Mesenchymal stem cell (in vitro differentiated cells and primary cell): ENCODE measurements at regions not wholly inside any gene's neighbourhood (a gene's known extent, or its start where the extent isn't known, plus 50 kb on each side); places are given as distances from the start of the nearest gene placed in this dataset.

Experiments used
- DNase-seq: peaks from one replicate; pipeline ENCODE4 v3.0.0-alpha.2; 2013
- H2AFZ ChIP-seq: one replicate; pipeline ENCODE4 v1.6.1; 2013; ENCODE audit warnings: low read depth, mild to moderate bottlenecking, control low read depth, inconsistent platforms, low read length, moderate library complexity
- H2AK5ac ChIP-seq: 2 replicates; pipeline ENCODE4 v1.6.1; 2013; ENCODE audit warnings: low read length, moderate library complexity, mild to moderate bottlenecking, inconsistent platforms; ENCODE audit not compliant: severe bottlenecking
- H2BK120ac ChIP-seq: one replicate; pipeline ENCODE4 v1.6.1; 2013; ENCODE audit warnings: low read depth, mild to moderate bottlenecking, inconsistent platforms, low read length, moderate library complexity
- H2BK12ac ChIP-seq, 2 experiments: one replicate each; pipeline ENCODE4 v1.6.1; 2013; ENCODE audit warnings: inconsistent platforms in 2 of 2, low read length in 2 of 2, mild to moderate bottlenecking in 2 of 2, moderate library complexity in 2 of 2, control low read depth in 1 of 2
- H2BK15ac ChIP-seq: one replicate; pipeline ENCODE4 v1.6.1; 2013; ENCODE audit warnings: mild to moderate bottlenecking, low read depth, inconsistent platforms; ENCODE audit not compliant: poor library complexity, severe bottlenecking
- H2BK5ac ChIP-seq: 2 replicates; pipeline ENCODE4 v1.6.1; 2013; ENCODE audit warnings: low read depth, mild to moderate bottlenecking, low read length, control low read depth, inconsistent platforms; ENCODE audit not compliant: poor library complexity, severe bottlenecking
- H3K14ac ChIP-seq, 2 experiments: one replicate each; pipeline ENCODE4 v1.6.1; 2013; ENCODE audit warnings: inconsistent platforms in 2 of 2, low read length in 2 of 2, control low read depth in 1 of 2, mild to moderate bottlenecking in 1 of 2, moderate library complexity in 1 of 2
- H3K18ac ChIP-seq, 2 experiments: one replicate each; pipeline ENCODE4 v1.6.1; 2013; ENCODE audit warnings: inconsistent platforms in 2 of 2, low read length in 2 of 2, control low read depth in 1 of 2, low read depth in 1 of 2, mild to moderate bottlenecking in 1 of 2
- H3K23ac ChIP-seq, 2 experiments: one replicate each; pipeline ENCODE4 v1.6.1; 2013; ENCODE audit warnings: inconsistent platforms in 2 of 2, low read length in 2 of 2, mild to moderate bottlenecking in 2 of 2, moderate library complexity in 2 of 2, control low read depth in 1 of 2
- H3K27ac ChIP-seq: 2 replicates; pipeline ENCODE4 v1.5.1; 2013; ENCODE audit warnings: mild to moderate bottlenecking, moderate library complexity, low read length, control low read depth, inconsistent platforms; ENCODE audit not compliant: poor library complexity, severe bottlenecking
- H3K27me3 ChIP-seq, 2 experiments: 2 replicates each; pipeline versions ENCODE4 v1.6.1 to v1.7.0; 2013; ENCODE audit warnings: low read length in 2 of 2, mild to moderate bottlenecking in 2 of 2, moderate library complexity in 2 of 2, control low read depth in 1 of 2, inconsistent platforms in 1 of 2; ENCODE audit not compliant: control insufficient read depth in 1 of 2, insufficient read depth in 1 of 2
- H3K36me3 ChIP-seq, 2 experiments: 2 replicates each; pipeline versions ENCODE4 v1.6.1 to v1.7.0; 2013; ENCODE audit warnings: low read length in 2 of 2, control low read depth in 1 of 2, inconsistent platforms in 1 of 2, low read depth in 1 of 2, mild to moderate bottlenecking in 1 of 2; ENCODE audit not compliant: insufficient read depth in 2 of 2, control insufficient read depth in 1 of 2
- H3K4ac ChIP-seq, 2 experiments: one replicate each; pipeline ENCODE4 v1.6.1; 2013; ENCODE audit warnings: inconsistent platforms in 2 of 2, low read length in 2 of 2, mild to moderate bottlenecking in 2 of 2, moderate library complexity in 2 of 2, control low read depth in 1 of 2, low read depth in 1 of 2
- H3K4me1 ChIP-seq: 2 replicates; pipeline ENCODE4 v1.6.1; 2013; ENCODE audit warnings: low read depth, low read length, control low read depth; ENCODE audit not compliant: control insufficient read depth, insufficient read depth
- H3K4me2 ChIP-seq: 2 replicates; pipeline ENCODE4 v1.6.1; 2013; ENCODE audit warnings: low read length, mild to moderate bottlenecking, inconsistent platforms; ENCODE audit not compliant: poor library complexity, severe bottlenecking
- H3K4me3 ChIP-seq, 2 experiments: 2 replicates each; pipeline versions ENCODE4 v1.5.1 to v1.7.0; 2013; ENCODE audit warnings: low read length in 2 of 2, mild to moderate bottlenecking in 2 of 2, control low read depth in 1 of 2, low read depth in 1 of 2; ENCODE audit not compliant: insufficient read depth in 1 of 2
- H3K79me1 ChIP-seq: replicated peaks from 2 replicates; pipeline ENCODE4 v1.6.1; 2013; ENCODE audit warnings: mild to moderate bottlenecking, control low read depth, low read length, inconsistent platforms; ENCODE audit not compliant: poor library complexity, severe bottlenecking
- H3K9ac ChIP-seq: 2 replicates; pipeline ENCODE4 v1.7.0; 2013; ENCODE audit warnings: mild to moderate bottlenecking, low read length, moderate library complexity
- H3K9me3 ChIP-seq: 2 replicates; pipeline ENCODE4 v1.7.0; 2013; ENCODE audit warnings: mild to moderate bottlenecking, low read length; ENCODE audit not compliant: control insufficient read depth
- H4K8ac ChIP-seq: one replicate; pipeline ENCODE4 v1.6.1; 2013; ENCODE audit warnings: inconsistent platforms, mild to moderate bottlenecking, low read length, moderate library complexity
- H4K91ac ChIP-seq: one replicate; pipeline ENCODE4 v1.6.1; 2013; ENCODE audit warnings: mild to moderate bottlenecking, low read length, inconsistent platforms
- WGBS: methylation state at CpG from one replicate; pipeline ENCODE4 v1.1.7; 2013; ENCODE audit warnings: mixed read lengths; 5-methylcytosine and 5-hydroxymethylcytosine counted together

DNA sequence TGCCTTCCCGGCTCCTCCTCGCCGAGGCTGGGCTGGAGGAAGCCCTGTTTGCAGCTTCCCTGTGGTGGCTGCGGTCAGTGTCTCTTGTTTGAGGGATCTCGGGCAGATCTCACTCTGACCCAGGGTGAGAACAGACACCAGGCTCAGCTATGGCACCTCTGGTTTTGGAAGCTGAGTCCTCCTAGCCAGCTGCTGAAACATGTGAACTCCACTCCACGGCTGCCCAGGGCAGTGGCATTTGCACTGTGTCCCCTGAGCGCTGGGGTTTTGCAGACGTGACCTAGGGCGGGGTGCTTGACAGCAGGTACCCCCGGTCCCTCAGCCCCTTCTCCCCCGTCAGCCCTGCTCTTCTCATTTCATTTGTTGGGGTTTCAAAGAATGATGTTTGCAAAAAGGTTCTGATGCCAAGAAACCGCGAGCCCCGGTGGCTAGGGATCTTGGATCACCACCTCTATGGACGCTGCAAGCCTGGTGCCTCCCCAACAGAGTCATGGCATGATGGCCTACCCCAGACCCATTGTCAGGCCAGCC, 55.0 kb upstream of the DACT2 start:
- Histone ChIP-seq H3K4me2 (no peak overlapping the region), H4K8ac (no peak overlapping the region), H3K36me3 (no peaks in the 10 kb centered on the region), H3K18ac (no peak overlapping the region), H3K4ac (no peak overlapping the region), H2AK5ac (no peak overlapping the region), H4K91ac (no peak overlapping the region), H2BK12ac (no peak overlapping the region), H3K9me3 (no peaks in the 10 kb centered on the region), H3K14ac (no peak overlapping the region), H3K27me3 (peaks cover 11 to 29% of the 10 kb centered on the region in 2 experiments), H3K23ac (no peak overlapping the region), H2BK120ac (no peak overlapping the region), H3K27ac (no peak overlapping the region), H3K9ac (no peak overlapping the region), H3K4me3 (no peak overlapping the region), H3K4me1 (peaks cover 1% of the 10 kb centered on the region), H3K79me1 (no peaks in the 10 kb centered on the region), H2BK5ac (no peak overlapping the region), H2AFZ (no peak overlapping the region), H2BK15ac (no peak overlapping the region)
- 86% methylated on average over 15 of the region's 15 CpGs for WGBS
- DNase-seq: no peak

DNA sequence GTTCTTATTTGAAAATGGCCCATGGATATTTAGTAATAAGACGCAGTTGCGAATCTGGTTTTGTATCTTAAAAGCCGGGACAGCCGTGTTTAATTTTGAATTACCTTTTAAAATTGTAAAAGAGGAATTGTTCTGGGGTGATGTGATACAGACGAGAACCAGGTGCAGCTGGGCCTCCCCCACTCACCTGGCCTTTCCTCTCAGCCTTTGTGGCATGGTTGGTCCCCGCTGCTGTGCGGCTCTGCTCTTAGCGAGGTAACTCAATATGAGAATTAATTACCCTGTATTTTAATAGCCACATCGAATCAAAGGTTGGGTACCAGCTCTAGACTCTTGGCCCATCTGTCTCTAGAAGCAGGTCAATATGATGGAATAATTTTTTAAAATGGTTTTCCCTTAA, 56.5 kb upstream of the DACT2 start:
- Histone ChIP-seq H3K14ac (no peak overlapping the region), H3K9me3 (no peaks in the 10 kb centered on the region), H3K4me1 (peaks cover 1% of the 10 kb centered on the region), H2AFZ (no peak overlapping the region), H3K4ac (no peak overlapping the region), H3K18ac (no peak overlapping the region), H3K27ac (no peak overlapping the region), H3K36me3 (no peaks in the 10 kb centered on the region), H3K23ac (no peak overlapping the region), H2AK5ac (no peak overlapping the region), H3K9ac (no peak overlapping the region), H2BK120ac (no peak overlapping the region), H2BK12ac (no peak overlapping the region), H2BK5ac (no peak overlapping the region), H4K91ac (no peak overlapping the region), H4K8ac (no peak overlapping the region), H3K27me3 (peaks cover 11 to 29% of the 10 kb centered on the region in 2 experiments), H3K4me3 (no peak overlapping the region), H3K79me1 (no peaks in the 10 kb centered on the region), H3K4me2 (no peak overlapping the region), H2BK15ac (no peak overlapping the region)
- WGBS: 83% methylated on average over 8 of the region's 9 CpGs
- no peak for DNase-seq

DNA sequence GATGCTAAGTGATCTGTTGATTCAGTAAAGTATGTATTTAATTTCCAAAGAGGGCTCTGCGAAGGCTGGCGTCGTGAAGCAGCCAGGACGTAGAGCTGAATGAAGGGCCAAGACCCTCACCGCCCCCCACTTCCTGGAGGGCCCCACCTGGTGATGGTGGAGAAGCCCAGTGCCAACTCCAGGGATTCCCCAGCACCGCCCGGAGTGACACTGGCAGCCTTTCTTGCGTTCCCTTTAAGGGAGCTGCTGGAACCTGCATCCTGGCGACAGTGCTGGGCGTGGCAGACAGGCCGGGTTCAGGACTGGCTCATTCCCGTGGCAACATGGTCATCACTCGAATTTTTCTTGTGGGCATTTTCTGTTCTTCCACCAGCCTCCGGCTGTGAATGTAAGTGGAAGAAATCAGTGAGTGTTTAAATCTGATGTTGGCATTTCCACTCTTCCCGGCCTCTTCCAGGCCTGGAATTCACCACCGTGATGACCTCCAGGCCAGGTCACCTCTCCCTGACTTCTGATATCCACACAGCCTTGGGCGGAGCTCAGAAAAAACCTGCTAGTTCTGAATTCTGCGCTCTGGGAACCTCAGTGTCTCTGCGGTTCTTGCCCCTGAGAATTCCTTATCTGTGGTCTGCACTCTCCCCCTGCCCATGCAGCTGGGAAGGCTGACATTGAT, 57.4 kb upstream of the DACT2 start:
- H2BK12ac ChIP-seq: no peak overlapping the region
- H2AFZ ChIP-seq: no peak overlapping the region
- no peak overlapping the region for H2BK5ac ChIP-seq
- H3K9ac ChIP-seq: peak overlapping the region; percentile 46
- no peak overlapping the region for H2AK5ac ChIP-seq
- no peak overlapping the region for H3K14ac ChIP-seq
- H4K8ac ChIP-seq: no peak overlapping the region
- no peak overlapping the region for H4K91ac ChIP-seq
- no peak overlapping the region for H2BK15ac ChIP-seq
- no peak overlapping the region for H3K27ac ChIP-seq
- no peak overlapping the region for H3K18ac ChIP-seq
- H3K36me3 ChIP-seq: no peaks in the 10 kb centered on the region
- peak overlapping the region; percentile 14 to 33 for H3K4me3 ChIP-seq
- H3K9me3 ChIP-seq: no peaks in the 10 kb centered on the region
- peaks cover 3 to 24% of the 10 kb centered on the region in 2 experiments for H3K27me3 ChIP-seq
- H3K4me2 ChIP-seq: no peak overlapping the region
- 82% methylated on average over 19 of the region's 19 CpGs for WGBS
- no peak overlapping the region for H2BK120ac ChIP-seq
- peaks cover 1% of the 10 kb centered on the region for H3K4me1 ChIP-seq
- H3K79me1 ChIP-seq: no peaks in the 10 kb centered on the region
- no peak overlapping the region for H3K4ac ChIP-seq
- no peak for DNase-seq
- no peak overlapping the region for H3K23ac ChIP-seq

DNA sequence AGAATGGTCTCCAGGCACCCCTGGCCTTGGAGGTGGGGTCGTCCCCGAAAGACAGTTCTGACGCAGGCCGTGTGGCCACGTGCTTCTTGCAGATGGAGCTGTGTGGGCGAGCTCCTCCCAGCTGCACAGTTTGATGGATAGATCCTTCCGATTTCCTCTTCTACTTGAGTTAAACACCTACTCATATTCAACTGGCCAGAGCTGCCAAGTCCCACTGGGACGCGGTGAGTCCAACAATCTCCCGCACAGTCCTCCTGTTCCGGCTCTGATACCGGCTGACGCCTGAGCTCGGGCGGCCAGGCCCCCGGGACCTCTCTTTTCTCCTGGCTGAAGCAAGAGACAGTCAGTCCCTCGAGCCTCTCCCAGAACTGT, 57.9 kb upstream of the DACT2 start:
- Histone ChIP-seq H3K36me3 (no peaks in the 10 kb centered on the region), H2BK120ac (no peak overlapping the region), H3K4ac (no peak overlapping the region), H4K91ac (no peak overlapping the region), H3K18ac (no peak overlapping the region), H3K9me3 (no peaks in the 10 kb centered on the region), H3K27ac (no peak overlapping the region), H2BK5ac (no peak overlapping the region), H3K23ac (no peak overlapping the region), H3K9ac (peak overlapping the region; percentile 46), H2BK12ac (no peak overlapping the region), H2AK5ac (no peak overlapping the region), H2BK15ac (no peak overlapping the region), H3K14ac (no peak overlapping the region), H3K79me1 (no peaks in the 10 kb centered on the region), H3K4me1 (no peaks in the 10 kb centered on the region), H3K27me3 (peaks cover 2 to 19% of the 10 kb centered on the region in 2 experiments), H3K4me3 (peak overlapping the region in 1 of 2 experiments; percentile 33), H4K8ac (no peak overlapping the region), H2AFZ (no peak overlapping the region), H3K4me2 (no peak overlapping the region)
- DNase-seq: no peak
- WGBS: 61% methylated on average over 17 of the region's 17 CpGs
